ENCODE measurements at regions not wholly inside any gene's neighbourhood (a gene's known extent, or its start where the extent isn't known, plus 50 kb on each side); places are given as distances from the start of the nearest gene placed in this dataset.

DNA sequence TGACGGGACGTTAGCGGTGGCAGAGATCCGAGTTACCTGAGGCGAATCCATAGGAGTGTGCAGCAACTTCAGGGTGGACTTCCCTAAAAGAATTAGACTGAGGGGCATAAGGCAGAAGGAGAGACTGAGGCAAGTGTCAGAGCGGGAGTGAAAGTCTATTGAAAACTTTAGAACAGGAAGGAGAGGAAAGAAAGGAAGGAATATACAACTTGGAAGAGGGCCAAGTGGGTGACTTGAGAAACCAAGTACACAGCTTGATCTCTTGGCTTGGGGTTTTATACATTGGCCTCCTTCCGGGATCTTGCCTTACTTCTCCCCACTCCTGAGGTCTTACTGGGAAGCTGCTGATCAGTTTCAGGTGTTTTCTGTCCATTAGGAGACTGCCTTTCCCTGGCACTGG, 84.9 kb downstream of the SNX18 start:
- H3K4me1 ChIP-seq (ENCODE audit: insufficient read depth), result no peaks in the 10 kb centered on the region
- H3F3A ChIP-seq (replicated peaks; ENCODE audit: low read depth), result no peaks in the 10 kb centered on the region
- H3K4me2 ChIP-seq, result no peak overlapping the region
- no peaks in the 10 kb centered on the region for H3K79me2 ChIP-seq (replicated peaks; ENCODE audit: insufficient read depth)
- Mint-ChIP-seq H3K4me3 (no peak overlapping the region), H3K4me1 (no peaks in the 10 kb centered on the region), H3K27ac (no peak overlapping the region), H3K9me3 (peaks cover 7% of the 10 kb centered on the region), H3K27me3 (ENCODE audit: insufficient read depth, low read depth, poor library complexity) (no peaks in the 10 kb centered on the region), H3K36me3 (ENCODE audit: low read depth) (no peaks in the 10 kb centered on the region)
- no peaks in the 10 kb centered on the region for H3K9me2 ChIP-seq (ENCODE audit: insufficient read depth)
- H3K27me3 ChIP-seq (ENCODE audit: insufficient read depth), result no peaks in the 10 kb centered on the region
- no peak for ATAC-seq
- no peak for DNase-seq (ENCODE audit: low spot score)
- H2AFZ ChIP-seq, result no peak overlapping the region
- no peak overlapping the region for H3K27ac ChIP-seq (ENCODE audit: low read depth)
- H3K36me3 ChIP-seq (ENCODE audit: insufficient read depth), result no peaks in the 10 kb centered on the region
- H4K20me1 ChIP-seq (replicated peaks; ENCODE audit: insufficient read depth), result no peaks in the 10 kb centered on the region
- no peak for TF ChIP-seq CREB1 (CRISPR knock-in tag; IDR thresholded peaks at IDR 0.05; ENCODE audit: low read depth)
- TF ChIP-seq NANOG (IDR thresholded peaks at IDR 0.05; ENCODE audit: borderline replicate concordance), result no peak
- TF ChIP-seq EZH2phosphoT487 (IDR thresholded peaks at IDR 0.05; ENCODE audit: unreplicated experiment), result no peak
- TF ChIP-seq STAT1 (IDR thresholded peaks at IDR 0.05; ENCODE audit: unreplicated experiment), result no peak
- TF ChIP-seq, protein P1, sequence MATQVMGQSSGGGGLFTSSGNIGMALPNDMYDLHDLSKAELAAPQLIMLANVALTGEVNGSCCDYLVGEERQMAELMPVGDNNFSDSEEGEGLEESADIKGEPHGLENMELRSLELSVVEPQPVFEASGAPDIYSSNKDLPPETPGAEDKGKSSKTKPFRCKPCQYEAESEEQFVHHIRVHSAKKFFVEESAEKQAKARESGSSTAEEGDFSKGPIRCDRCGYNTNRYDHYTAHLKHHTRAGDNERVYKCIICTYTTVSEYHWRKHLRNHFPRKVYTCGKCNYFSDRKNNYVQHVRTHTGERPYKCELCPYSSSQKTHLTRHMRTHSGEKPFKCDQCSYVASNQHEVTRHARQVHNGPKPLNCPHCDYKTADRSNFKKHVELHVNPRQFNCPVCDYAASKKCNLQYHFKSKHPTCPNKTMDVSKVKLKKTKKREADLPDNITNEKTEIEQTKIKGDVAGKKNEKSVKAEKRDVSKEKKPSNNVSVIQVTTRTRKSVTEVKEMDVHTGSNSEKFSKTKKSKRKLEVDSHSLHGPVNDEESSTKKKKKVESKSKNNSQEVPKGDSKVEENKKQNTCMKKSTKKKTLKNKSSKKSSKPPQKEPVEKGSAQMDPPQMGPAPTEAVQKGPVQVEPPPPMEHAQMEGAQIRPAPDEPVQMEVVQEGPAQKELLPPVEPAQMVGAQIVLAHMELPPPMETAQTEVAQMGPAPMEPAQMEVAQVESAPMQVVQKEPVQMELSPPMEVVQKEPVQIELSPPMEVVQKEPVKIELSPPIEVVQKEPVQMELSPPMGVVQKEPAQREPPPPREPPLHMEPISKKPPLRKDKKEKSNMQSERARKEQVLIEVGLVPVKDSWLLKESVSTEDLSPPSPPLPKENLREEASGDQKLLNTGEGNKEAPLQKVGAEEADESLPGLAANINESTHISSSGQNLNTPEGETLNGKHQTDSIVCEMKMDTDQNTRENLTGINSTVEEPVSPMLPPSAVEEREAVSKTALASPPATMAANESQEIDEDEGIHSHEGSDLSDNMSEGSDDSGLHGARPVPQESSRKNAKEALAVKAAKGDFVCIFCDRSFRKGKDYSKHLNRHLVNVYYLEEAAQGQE (IDR thresholded peaks at IDR 0.05; ENCODE audit: unreplicated experiment), result no peak
- TF ChIP-seq, protein P2, sequence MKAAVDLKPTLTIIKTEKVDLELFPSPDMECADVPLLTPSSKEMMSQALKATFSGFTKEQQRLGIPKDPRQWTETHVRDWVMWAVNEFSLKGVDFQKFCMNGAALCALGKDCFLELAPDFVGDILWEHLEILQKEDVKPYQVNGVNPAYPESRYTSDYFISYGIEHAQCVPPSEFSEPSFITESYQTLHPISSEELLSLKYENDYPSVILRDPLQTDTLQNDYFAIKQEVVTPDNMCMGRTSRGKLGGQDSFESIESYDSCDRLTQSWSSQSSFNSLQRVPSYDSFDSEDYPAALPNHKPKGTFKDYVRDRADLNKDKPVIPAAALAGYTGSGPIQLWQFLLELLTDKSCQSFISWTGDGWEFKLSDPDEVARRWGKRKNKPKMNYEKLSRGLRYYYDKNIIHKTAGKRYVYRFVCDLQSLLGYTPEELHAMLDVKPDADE (IDR thresholded peaks at IDR 0.05), result no peak
- no peak for TF ChIP-seq JUNB (IDR thresholded peaks at IDR 0.05; ENCODE audit: unreplicated experiment)
- TF ChIP-seq CTCF (conservative IDR thresholded peaks at IDR 0.05; ENCODE audit: low read depth in 2 of 2), result no peak
- no peak for TF ChIP-seq EZH2 (IDR thresholded peaks at IDR 0.05; ENCODE audit: low read depth, unreplicated experiment)
- TF ChIP-seq ZNF114 (CRISPR knock-in tag; IDR thresholded peaks at IDR 0.05), result no peak
- TF ChIP-seq ZNF331 (CRISPR knock-in tag; IDR thresholded peaks at IDR 0.05; ENCODE audit: low read depth), result no peak
- TF ChIP-seq, protein P3, sequence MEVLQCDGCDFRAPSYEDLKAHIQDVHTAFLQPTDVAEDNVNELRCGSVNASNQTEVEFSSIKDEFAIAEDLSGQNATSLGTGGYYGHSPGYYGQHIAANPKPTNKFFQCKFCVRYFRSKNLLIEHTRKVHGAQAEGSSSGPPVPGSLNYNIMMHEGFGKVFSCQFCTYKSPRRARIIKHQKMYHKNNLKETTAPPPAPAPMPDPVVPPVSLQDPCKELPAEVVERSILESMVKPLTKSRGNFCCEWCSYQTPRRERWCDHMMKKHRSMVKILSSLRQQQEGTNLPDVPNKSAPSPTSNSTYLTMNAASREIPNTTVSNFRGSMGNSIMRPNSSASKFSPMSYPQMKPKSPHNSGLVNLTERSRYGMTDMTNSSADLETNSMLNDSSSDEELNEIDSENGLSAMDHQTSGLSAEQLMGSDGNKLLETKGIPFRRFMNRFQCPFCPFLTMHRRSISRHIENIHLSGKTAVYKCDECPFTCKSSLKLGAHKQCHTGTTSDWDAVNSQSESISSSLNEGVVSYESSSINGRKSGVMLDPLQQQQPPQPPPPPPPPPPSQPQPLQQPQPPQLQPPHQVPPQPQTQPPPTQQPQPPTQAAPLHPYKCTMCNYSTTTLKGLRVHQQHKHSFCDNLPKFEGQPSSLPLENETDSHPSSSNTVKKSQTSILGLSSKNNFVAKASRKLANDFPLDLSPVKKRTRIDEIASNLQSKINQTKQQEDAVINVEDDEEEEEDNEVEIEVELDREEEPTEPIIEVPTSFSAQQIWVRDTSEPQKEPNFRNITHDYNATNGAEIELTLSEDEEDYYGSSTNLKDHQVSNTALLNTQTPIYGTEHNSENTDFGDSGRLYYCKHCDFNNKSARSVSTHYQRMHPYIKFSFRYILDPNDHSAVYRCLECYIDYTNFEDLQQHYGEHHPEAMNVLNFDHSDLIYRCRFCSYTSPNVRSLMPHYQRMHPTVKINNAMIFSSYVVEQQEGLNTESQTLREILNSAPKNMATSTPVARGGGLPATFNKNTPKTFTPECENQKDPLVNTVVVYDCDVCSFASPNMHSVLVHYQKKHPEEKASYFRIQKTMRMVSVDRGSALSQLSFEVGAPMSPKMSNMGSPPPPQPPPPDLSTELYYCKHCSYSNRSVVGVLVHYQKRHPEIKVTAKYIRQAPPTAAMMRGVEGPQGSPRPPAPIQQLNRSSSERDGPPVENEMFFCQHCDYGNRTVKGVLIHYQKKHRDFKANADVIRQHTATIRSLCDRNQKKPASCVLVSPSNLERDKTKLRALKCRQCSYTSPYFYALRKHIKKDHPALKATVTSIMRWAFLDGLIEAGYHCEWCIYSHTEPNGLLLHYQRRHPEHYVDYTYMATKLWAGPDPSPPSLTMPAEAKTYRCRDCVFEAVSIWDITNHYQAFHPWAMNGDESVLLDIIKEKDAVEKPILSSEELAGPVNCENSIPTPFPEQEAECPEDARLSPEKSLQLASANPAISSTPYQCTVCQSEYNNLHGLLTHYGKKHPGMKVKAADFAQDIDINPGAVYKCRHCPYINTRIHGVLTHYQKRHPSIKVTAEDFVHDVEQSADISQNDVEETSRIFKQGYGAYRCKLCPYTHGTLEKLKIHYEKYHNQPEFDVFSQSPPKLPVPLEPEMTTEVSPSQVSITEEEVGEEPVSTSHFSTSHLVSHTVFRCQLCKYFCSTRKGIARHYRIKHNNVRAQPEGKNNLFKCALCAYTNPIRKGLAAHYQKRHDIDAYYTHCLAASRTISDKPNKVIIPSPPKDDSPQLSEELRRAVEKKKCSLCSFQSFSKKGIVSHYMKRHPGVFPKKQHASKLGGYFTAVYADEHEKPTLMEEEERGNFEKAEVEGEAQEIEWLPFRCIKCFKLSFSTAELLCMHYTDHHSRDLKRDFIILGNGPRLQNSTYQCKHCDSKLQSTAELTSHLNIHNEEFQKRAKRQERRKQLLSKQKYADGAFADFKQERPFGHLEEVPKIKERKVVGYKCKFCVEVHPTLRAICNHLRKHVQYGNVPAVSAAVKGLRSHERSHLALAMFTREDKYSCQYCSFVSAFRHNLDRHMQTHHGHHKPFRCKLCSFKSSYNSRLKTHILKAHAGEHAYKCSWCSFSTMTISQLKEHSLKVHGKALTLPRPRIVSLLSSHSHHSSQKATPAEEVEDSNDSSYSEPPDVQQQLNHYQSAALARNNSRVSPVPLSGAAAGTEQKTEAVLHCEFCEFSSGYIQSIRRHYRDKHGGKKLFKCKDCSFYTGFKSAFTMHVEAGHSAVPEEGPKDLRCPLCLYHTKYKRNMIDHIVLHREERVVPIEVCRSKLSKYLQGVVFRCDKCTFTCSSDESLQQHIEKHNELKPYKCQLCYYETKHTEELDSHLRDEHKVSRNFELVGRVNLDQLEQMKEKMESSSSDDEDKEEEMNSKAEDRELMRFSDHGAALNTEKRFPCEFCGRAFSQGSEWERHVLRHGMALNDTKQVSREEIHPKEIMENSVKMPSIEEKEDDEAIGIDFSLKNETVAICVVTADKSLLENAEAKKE (CRISPR knock-in tag; IDR thresholded peaks at IDR 0.05), result no peak
- no peak for TF ChIP-seq POLR2AphosphoS5 (IDR thresholded peaks at IDR 0.05; ENCODE audit: low read depth)
- no peak overlapping the region for H3K4me3 ChIP-seq

Measured in GM23338 (cell line).